DOHH2 (cell line): ENCODE measurements at regions not wholly inside any gene's neighbourhood (a gene's known extent, or its start where the extent isn't known, plus 50 kb on each side); places are given as distances from the start of the nearest gene placed in this dataset.

Experiments used
- H3F3A ChIP-seq: fragments of 200-600 bp; sonication (generic), shearing (Covaris generic); 2 replicates; pipeline ENCODE4 v1.6.0; 2016; ENCODE audit warnings: antibody characterized with exemption, mild to moderate bottlenecking; ENCODE audit not compliant: control insufficient read depth, insufficient read depth
- H3K27ac ChIP-seq: fragments of 200-600 bp; sonication (generic); 2 replicates; pipeline ENCODE4 v1.5.1; 2014; ENCODE audit warnings: low read depth, mild to moderate bottlenecking, low read length, moderate library complexity
- H3K27me3 ChIP-seq: fragments of 200-600 bp; sonication (generic); 2 replicates; pipeline ENCODE4 v1.6.1; 2014; ENCODE audit warnings: mild to moderate bottlenecking, low read length, mixed read lengths; ENCODE audit not compliant: control insufficient read depth
- H3K36me3 ChIP-seq: fragments of 200-600 bp; sonication (generic); 2 replicates; pipeline ENCODE4 v1.6.1; 2014; ENCODE audit warnings: mild to moderate bottlenecking, low read length, moderate library complexity, mixed read lengths; ENCODE audit not compliant: control insufficient read depth
- H3K4me1 ChIP-seq: fragments of 200-600 bp; sonication (generic); 2 replicates; pipeline ENCODE4 v1.6.1; 2014; ENCODE audit warnings: mild to moderate bottlenecking, low read length, mixed read lengths; ENCODE audit not compliant: control insufficient read depth
- H3K4me2 ChIP-seq: fragments of 200-600 bp; sonication (generic); 2 replicates; pipeline ENCODE4 v1.6.0; 2014; ENCODE audit warnings: mild to moderate bottlenecking, low read length, moderate library complexity
- H3K4me3 ChIP-seq: fragments of 200-600 bp; sonication (generic); 2 replicates; pipeline ENCODE4 v1.5.1; 2014; ENCODE audit warnings: mild to moderate bottlenecking, low read length, mixed read lengths
- H3K79me2 ChIP-seq: fragments of 200-600 bp; sonication (generic); 2 replicates; pipeline ENCODE4 v1.6.1; 2014; ENCODE audit warnings: mild to moderate bottlenecking, low read length, mixed read lengths; ENCODE audit not compliant: control insufficient read depth
- H3K9me2 ChIP-seq: fragments of 200-600 bp; sonication (generic); replicated peaks from 2 replicates; pipeline ENCODE4 v1.6.1; 2014; ENCODE audit warnings: mild to moderate bottlenecking, low read length, mixed read lengths; ENCODE audit not compliant: control insufficient read depth
- H3K9me3 ChIP-seq: fragments of 200-600 bp; sonication (generic); 2 replicates; pipeline ENCODE4 v1.6.1; 2014; ENCODE audit warnings: antibody characterized with exemption, low read length, mixed read lengths; ENCODE audit not compliant: control insufficient read depth, insufficient read depth
- H4K20me1 ChIP-seq: fragments of 200-600 bp; sonication (generic); 2 replicates; pipeline ENCODE4 v1.6.0; 2014; ENCODE audit warnings: low read depth, mild to moderate bottlenecking, antibody characterized with exemption, low read length, moderate library complexity; ENCODE audit not compliant: control insufficient read depth, insufficient read depth
- CTCF ChIP-seq: fragments of 200-600 bp; sonication (generic); IDR thresholded peaks from one replicate; pipeline ENCODE4 v1.5.1; 2014; ENCODE audit warnings: antibody characterized with exemption, mild to moderate bottlenecking, low read depth, low read length; ENCODE audit not compliant: poor library complexity, severe bottlenecking
- EZH2phosphoT487 ChIP-seq: fragments of 200-600 bp; sonication (generic); IDR thresholded peaks from 2 replicates; pipeline ENCODE4 v1.6.1; 2017; ENCODE audit warnings: borderline replicate concordance, mild to moderate bottlenecking, antibody characterized with exemption, low read length, moderate library complexity, mixed read lengths

- H3K27me3 ChIP-seq: no peaks in the 10 kb centered on the region
- no peaks in the 10 kb centered on the region for H3K79me2 ChIP-seq
- H3K9me2 ChIP-seq: no peaks in the 10 kb centered on the region
- H3K4me1 ChIP-seq: no peaks in the 10 kb centered on the region
- H3K36me3 ChIP-seq: no peaks in the 10 kb centered on the region
- H3K9me3 ChIP-seq: no peaks in the 10 kb centered on the region
- no peaks in the 10 kb centered on the region for H4K20me1 ChIP-seq
- H3F3A ChIP-seq: no peaks in the 10 kb centered on the region
- H3K4me3 ChIP-seq: no peak overlapping the region
- no peak for TF ChIP-seq CTCF
- TF ChIP-seq EZH2phosphoT487: no peak
- no peak overlapping the region for H3K4me2 ChIP-seq
- H3K27ac ChIP-seq: no peak overlapping the region
Observed at GRCh38 chr11:129595038-129595962, 219.7 kb downstream of the BARX2 start.

GRCh38 chr11:129596351-129596750 is 219.3 kb upstream of the TMEM45B start:
- Histone ChIP-seq H3K36me3 (no peaks in the 10 kb centered on the region), H3K27ac (no peak overlapping the region), H3K4me2 (no peak overlapping the region), H4K20me1 (no peaks in the 10 kb centered on the region), H3K27me3 (no peaks in the 10 kb centered on the region), H3K9me2 (no peaks in the 10 kb centered on the region), H3K4me1 (no peaks in the 10 kb centered on the region), H3F3A (no peaks in the 10 kb centered on the region), H3K79me2 (no peaks in the 10 kb centered on the region), H3K4me3 (no peak overlapping the region), H3K9me3 (no peaks in the 10 kb centered on the region)
- TF ChIP-seq CTCF: no peak
- no peak for TF ChIP-seq EZH2phosphoT487

- Histone ChIP-seq H3K36me3 (no peaks in the 10 kb centered on the region), H3K4me1 (no peaks in the 10 kb centered on the region)
- TF ChIP-seq CTCF (no peak), EZH2phosphoT487 (no peak)
Observed at GRCh38 chr11:129598378-129598777, 217.3 kb upstream of the TMEM45B start.

More at GRCh38 chr11:129598378-129598777, 217.3 kb upstream of the TMEM45B start:
- no peaks in the 10 kb centered on the region for H3K9me3 ChIP-seq
- H3F3A ChIP-seq: no peaks in the 10 kb centered on the region
- H3K9me2 ChIP-seq: no peaks in the 10 kb centered on the region
- H4K20me1 ChIP-seq: no peaks in the 10 kb centered on the region
- no peak overlapping the region for H3K27ac ChIP-seq
- H3K27me3 ChIP-seq: no peaks in the 10 kb centered on the region
- H3K4me3 ChIP-seq: no peak overlapping the region
- no peaks in the 10 kb centered on the region for H3K79me2 ChIP-seq
- H3K4me2 ChIP-seq: no peak overlapping the region
